H1 (cell line): ENCODE measurements at regions not wholly inside any gene's neighbourhood (a gene's known extent, or its start where the extent isn't known, plus 50 kb on each side); places are given as distances from the start of the nearest gene placed in this dataset.
"Not testable (repeated sequence)": the region's sequence is repeated elsewhere in the genome, so short reads cannot be mapped to it uniquely, and the experiment has no call there.

Experiments
- CTCF ChIA-PET: fragments of 300-600 bp; sonication (Branson Sonifier 250); formaldehyde crosslinking; loops from one replicate; lab custom pipeline; 2021; ENCODE audit not compliant: partially characterized antibody; lab: Charles Lee
- POLR2A ChIA-PET: fragments of 300-600 bp; sonication (Branson Sonifier 250); formaldehyde crosslinking; loops from one replicate; lab custom pipeline; 2021; ENCODE audit warnings: inconsistent platforms; ENCODE audit not compliant: partially characterized antibody; lab: Charles Lee
- DNase-seq, 2 experiments: peaks; one replicate each; pipeline versions ENCODE4 v3.0.0 to v3.0.0-alpha.2; 2010 to 2022; ENCODE audit warnings: low spot score in 2 of 2, low read depth in 1 of 2, mixed read lengths in 1 of 2
- FAIRE-seq: peaks from 2 replicates; lab custom pipeline; 2011; peaks lifted over from hg19 to GRCh38; lab: Jason Lieb, UNC
- H2AFZ ChIP-seq: 2 replicates; pipeline ENCODE4 v1.8.1; 2012; ENCODE audit warnings: low read length, inconsistent platforms
- H2AK5ac ChIP-seq: 2 replicates; pipeline ENCODE4 v1.6.1; 2013; ENCODE audit warnings: low read depth, low read length
- H2BK120ac ChIP-seq: replicated peaks from 2 replicates; pipeline ENCODE3; 2013; ENCODE audit warnings: low read depth, low read length, inconsistent platforms
- H2BK12ac ChIP-seq: 2 replicates; pipeline ENCODE4 v1.6.1; 2013; ENCODE audit warnings: low read depth, low read length
- H2BK15ac ChIP-seq: 2 replicates; pipeline ENCODE4 v1.6.1; 2013; ENCODE audit warnings: low read length
- H2BK20ac ChIP-seq: 2 replicates; pipeline ENCODE4 v1.6.1; 2013; ENCODE audit warnings: low read length
- H2BK5ac ChIP-seq: 2 replicates; pipeline ENCODE4 v1.6.1; 2013; ENCODE audit warnings: low read depth, low read length
- H3K14ac ChIP-seq: 2 replicates; pipeline ENCODE4 v1.6.1; 2013; ENCODE audit warnings: inconsistent platforms; ENCODE audit not compliant: insufficient read length
- H3K18ac ChIP-seq: 2 replicates; pipeline ENCODE4 v1.6.1; 2013; ENCODE audit warnings: low read length; ENCODE audit errors: extremely low read depth
- H3K23ac ChIP-seq: 2 replicates; pipeline ENCODE4 v1.6.1; 2013; ENCODE audit warnings: inconsistent platforms; ENCODE audit not compliant: insufficient read length
- H3K23me2 ChIP-seq: 2 replicates; pipeline ENCODE4 v1.6.1; 2013; ENCODE audit warnings: low read depth, low read length
- H3K27ac ChIP-seq: 2 replicates; pipeline ENCODE4 v1.6.1; 2011; ENCODE audit warnings: low read depth, low read length, inconsistent platforms
- H3K27me3 ChIP-seq, 4 experiments: replicated peaks in 1 of 4; 1 replicate in 1 of 4; 2 replicates in 3 of 4; pipeline versions ENCODE4 v1.6.1 to v1.8.1; 2011 to 2013; ENCODE audit warnings: low read length in 3 of 4, mild to moderate bottlenecking in 3 of 4, inconsistent platforms in 2 of 4, mixed read lengths in 2 of 4, moderate library complexity in 1 of 4; ENCODE audit not compliant: control insufficient read depth in 3 of 4, insufficient read depth in 3 of 4; ENCODE audit errors: extremely low read depth in 1 of 4
- H3K36me3 ChIP-seq, 4 experiments: 2 replicates each; pipeline versions ENCODE4 v1.6.1 to v1.8.1; 2011 to 2013; ENCODE audit warnings: mild to moderate bottlenecking in 4 of 4, low read length in 3 of 4, moderate library complexity in 2 of 4, control low read depth in 1 of 4, inconsistent platforms in 1 of 4; ENCODE audit not compliant: insufficient read depth in 4 of 4, control insufficient read depth in 2 of 4
- H3K4ac ChIP-seq: replicated peaks from 2 replicates; pipeline ENCODE3; 2013; ENCODE audit warnings: low read length, low read depth, mixed read lengths, inconsistent platforms; ENCODE audit not compliant: insufficient read length
- H3K4me1 ChIP-seq, 4 experiments: replicated peaks in 1 of 4; 1 replicate in 1 of 4; 2 replicates in 3 of 4; pipeline versions ENCODE4 v1.6.1 to v1.8.1; 2011 to 2013; ENCODE audit warnings: low read length in 3 of 4, inconsistent platforms in 2 of 4, mixed read lengths in 1 of 4; ENCODE audit not compliant: insufficient read depth in 4 of 4, control insufficient read depth in 3 of 4
- H3K4me2 ChIP-seq, 2 experiments: 2 replicates each; pipeline versions ENCODE4 v1.6.1 to v1.8.1; 2011 to 2013; ENCODE audit warnings: low read depth in 2 of 2, low read length in 2 of 2, control low read depth in 1 of 2, inconsistent platforms in 1 of 2, mild to moderate bottlenecking in 1 of 2; ENCODE audit not compliant: insufficient read depth in 1 of 2
- H3K4me3 ChIP-seq, 4 experiments: fragments of 200-600, 300-600 bp in 1 of 4; sonication (generic), shearing (Covaris generic), sonication (Bioruptor Twin) in 1 of 4; 2 replicates each; pipeline versions ENCODE4 v1.5.1 to v1.8.1; 2011 to 2016; ENCODE audit warnings: low read length in 4 of 4, low read depth in 3 of 4, control low read depth in 2 of 4, inconsistent platforms in 2 of 4, mild to moderate bottlenecking in 2 of 4, mixed read lengths in 1 of 4, moderate library complexity in 1 of 4; ENCODE audit not compliant: insufficient read depth in 2 of 4; ENCODE audit errors: extremely low read depth in 1 of 4
- H3K56ac ChIP-seq: replicated peaks from 2 replicates; pipeline ENCODE3; 2013; ENCODE audit warnings: low read depth, mild to moderate bottlenecking, mixed read lengths, low read length, inconsistent platforms; ENCODE audit not compliant: insufficient read length
- H3K79me1 ChIP-seq: 2 replicates; pipeline ENCODE4 v1.6.1; 2013; ENCODE audit warnings: low read depth, low read length, control low read depth
- H3K79me2 ChIP-seq, 2 experiments: 2 replicates each; pipeline versions ENCODE4 v1.6.1 to v1.8.1; 2012 to 2013; ENCODE audit warnings: low read length in 2 of 2, mild to moderate bottlenecking in 2 of 2, inconsistent platforms in 1 of 2; ENCODE audit not compliant: insufficient read depth in 2 of 2, control insufficient read depth in 1 of 2
- H3K9ac ChIP-seq, 4 experiments: replicated peaks in 1 of 4; 1 replicate in 1 of 4; 2 replicates in 3 of 4; pipeline versions ENCODE4 v1.6.1 to v1.8.1; 2011 to 2013; ENCODE audit warnings: low read depth in 3 of 4, low read length in 3 of 4, control low read depth in 2 of 4, mild to moderate bottlenecking in 2 of 4, moderate library complexity in 2 of 4, inconsistent platforms in 1 of 4; ENCODE audit errors: extremely low read depth in 1 of 4
- H3K9me3 ChIP-seq, 2 experiments: 2 replicates each; pipeline versions ENCODE4 v1.6.1 to v1.8.1; 2012 to 2013; ENCODE audit warnings: mild to moderate bottlenecking in 2 of 2, moderate library complexity in 2 of 2, control low read depth in 1 of 2, inconsistent platforms in 1 of 2, low read depth in 1 of 2, low read length in 1 of 2, mixed read lengths in 1 of 2; ENCODE audit not compliant: insufficient read depth in 2 of 2
- H4K20me1 ChIP-seq, 2 experiments: replicated peaks in 1 of 2; 2 replicates each; pipeline versions ENCODE3 to v1.8.1; 2011 to 2013; ENCODE audit warnings: inconsistent platforms in 2 of 2, low read length in 2 of 2, mild to moderate bottlenecking in 1 of 2; ENCODE audit not compliant: insufficient read depth in 2 of 2, control insufficient read depth in 1 of 2
- H4K5ac ChIP-seq: 2 replicates; pipeline ENCODE4 v1.6.1; 2013; ENCODE audit warnings: low read length, low read depth, mixed read lengths, inconsistent platforms; ENCODE audit not compliant: insufficient read length
- H4K8ac ChIP-seq: 2 replicates; pipeline ENCODE4 v1.8.0; 2013; ENCODE audit warnings: mild to moderate bottlenecking, moderate library complexity, low read length, inconsistent platforms; ENCODE audit not compliant: insufficient read depth; ENCODE audit errors: extremely low read depth
- H4K91ac ChIP-seq: replicated peaks from 2 replicates; pipeline ENCODE3; 2013; ENCODE audit warnings: low read length, mixed read lengths, inconsistent platforms; ENCODE audit not compliant: insufficient read length
- WGBS, 2 experiments: shearing (Covaris generic) in 1 of 2; methylation state at CpG; one replicate each; pipeline versions ENCODE4 v1.1.6 to v1.1.7; 2013 to 2015; ENCODE audit warnings: low lambda C conversion rate in 2 of 2, mixed read lengths in 2 of 2, inconsistent platforms in 1 of 2, low coverage in 1 of 2, missing lambda C conversion rate in 1 of 2; ENCODE audit not compliant: insufficient replicate concordance in 2 of 2, insufficient coverage in 1 of 2, insufficient read length in 1 of 2; ENCODE audit errors: extremely low coverage in 1 of 2, missing lambda C conversion rate in 1 of 2; 5-methylcytosine and 5-hydroxymethylcytosine counted together

DNA sequence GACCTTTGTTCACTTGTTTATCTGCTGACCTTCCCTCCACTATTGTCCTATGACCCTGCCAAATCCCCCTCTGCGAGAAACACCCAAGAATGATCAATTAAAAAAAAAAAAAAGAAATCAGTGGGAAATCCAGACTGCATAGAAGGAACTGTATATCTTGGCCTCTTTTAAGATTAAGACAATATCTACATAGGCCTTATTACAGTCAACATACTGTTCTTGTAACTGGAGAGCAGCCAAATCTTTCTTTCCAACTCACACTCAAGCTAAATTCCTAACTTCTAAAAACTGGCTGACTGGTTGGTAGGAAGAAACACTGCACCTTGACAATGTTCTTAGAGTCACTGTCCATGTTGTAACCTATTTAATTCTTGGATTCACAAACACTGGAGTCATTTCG lies 824.1 kb upstream of the GBE1 start:
- H3K4me2 ChIP-seq, H3K23me2 ChIP-seq, H4K8ac ChIP-seq, H3K4me1 ChIP-seq, POLR2A ChIA-PET, H4K91ac ChIP-seq, H3K56ac ChIP-seq, H3K79me1 ChIP-seq, H3K18ac ChIP-seq, H2AK5ac ChIP-seq, H3K36me3 ChIP-seq, H3K79me2 ChIP-seq, CTCF ChIA-PET, H2BK15ac ChIP-seq, H3K27ac ChIP-seq, H3K4ac ChIP-seq, H3K27me3 ChIP-seq, H4K5ac ChIP-seq, H2AFZ ChIP-seq, H2BK12ac ChIP-seq, H2BK5ac ChIP-seq, H3K9ac ChIP-seq, H3K4me3 ChIP-seq, H3K14ac ChIP-seq, H2BK120ac ChIP-seq, H2BK20ac ChIP-seq, H3K23ac ChIP-seq, H4K20me1 ChIP-seq, DNase-seq: not testable (repeated sequence)
- peak; percentile 55 for FAIRE-seq
- 89% methylated on average over 1 of the region's 2 CpGs; no CpG with 5 or more reads in 1 of the 2 experiments for WGBS, 2 experiments
- peaks cover 0 to 15% of the 10 kb centered on the region in 2 experiments; a peak in 2 of 4 replicates for H3K9me3 ChIP-seq

DNA sequence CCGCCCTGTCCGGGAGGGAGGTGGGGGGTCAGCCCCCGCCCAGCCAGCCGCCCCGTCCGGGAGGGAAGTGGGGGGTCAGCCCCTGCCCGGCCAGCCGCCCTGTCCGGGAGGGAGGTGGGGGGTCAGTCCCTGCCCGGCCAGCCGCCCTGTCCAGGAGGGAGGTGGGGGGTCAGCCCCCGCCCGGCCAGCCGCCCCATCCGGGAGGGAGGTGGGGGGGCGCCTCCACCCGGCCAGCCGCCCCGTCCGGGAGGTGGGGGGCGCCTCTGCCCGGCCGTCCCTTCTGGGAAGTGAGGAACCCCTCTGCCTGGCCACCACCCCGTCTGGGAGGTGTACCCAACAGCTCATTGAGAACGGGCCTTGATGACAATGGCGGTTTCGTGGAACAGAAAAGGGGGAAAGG lies 823.4 kb upstream of the GBE1 start:
- H4K91ac ChIP-seq, H3K27me3 ChIP-seq, FAIRE-seq, POLR2A ChIA-PET, H3K14ac ChIP-seq, H2BK120ac ChIP-seq, H2BK5ac ChIP-seq, H3K23ac ChIP-seq, H3K4ac ChIP-seq, H2BK20ac ChIP-seq, H3K4me2 ChIP-seq, DNase-seq, H3K9ac ChIP-seq, H2AFZ ChIP-seq, H3K4me1 ChIP-seq, H4K5ac ChIP-seq, H3K79me1 ChIP-seq, H3K23me2 ChIP-seq, H2BK15ac ChIP-seq, H3K18ac ChIP-seq, H4K8ac ChIP-seq, H2AK5ac ChIP-seq, H3K4me3 ChIP-seq, H4K20me1 ChIP-seq, H3K36me3 ChIP-seq, H2BK12ac ChIP-seq, H3K79me2 ChIP-seq, H3K56ac ChIP-seq, CTCF ChIA-PET, H3K27ac ChIP-seq: not testable (repeated sequence)
- peaks cover 0 to 15% of the 10 kb centered on the region in 2 experiments; a peak in 2 of 4 replicates for H3K9me3 ChIP-seq
- no CpG with 5 or more reads among the region's 27 CpGs for WGBS, 2 experiments
